OCI-LY3 (cell line): ENCODE measurements at regions not wholly inside any gene's neighbourhood (a gene's known extent, or its start where the extent isn't known, plus 50 kb on each side); places are given as distances from the start of the nearest gene placed in this dataset.

Source experiments
- H2AFZ ChIP-seq: fragments of 200-600, 300-600 bp; shearing (Covaris generic); 2 replicates; pipeline ENCODE4 v1.6.0; 2014; ENCODE audit warnings: antibody characterized with exemption, low read depth, low read length
- H3K27ac ChIP-seq: fragments of 200-600, 300-600 bp; sonication (generic); 2 replicates; pipeline ENCODE4 v1.5.1; 2014; ENCODE audit warnings: mild to moderate bottlenecking, low read length, moderate library complexity, mixed read lengths
- H3K27me3 ChIP-seq: fragments of 200-600, 300-600 bp; sonication (generic); 2 replicates; pipeline ENCODE4 v1.6.1; 2014; ENCODE audit warnings: low read depth, low read length, mixed read lengths
- H3K36me3 ChIP-seq: fragments of 200-600, 300-600 bp; sonication (generic); replicated peaks from 2 replicates; pipeline ENCODE3; 2014; ENCODE audit warnings: low read depth, low read length, mixed read lengths
- H3K4me1 ChIP-seq: fragments of 300-600, 200-600 bp; sonication (generic); 2 replicates; pipeline ENCODE4 v1.6.1; 2014; ENCODE audit warnings: low read length, mixed read lengths
- H3K4me2 ChIP-seq: fragments of 200-600, 300-600 bp; sonication (generic); 2 replicates; pipeline ENCODE4 v1.6.1; 2014; ENCODE audit warnings: low read length, mixed read lengths
- H3K4me3 ChIP-seq: fragments of 300-600, 200-600 bp; sonication (generic); 2 replicates; pipeline ENCODE4 v1.5.1; 2014; ENCODE audit warnings: antibody characterized with exemption, mild to moderate bottlenecking, low read length, moderate library complexity
- H3K79me2 ChIP-seq: fragments of 300-600, 200-600 bp; shearing (Covaris generic); 2 replicates; pipeline ENCODE4 v1.6.1; 2014; ENCODE audit warnings: mild to moderate bottlenecking, low read length, mixed read lengths
- H3K9ac ChIP-seq: fragments of 300-600, 200-600 bp; shearing (Covaris generic); 2 replicates; pipeline ENCODE4 v1.6.0; 2014; ENCODE audit warnings: mild to moderate bottlenecking, low read length, moderate library complexity
- H3K9me3 ChIP-seq: fragments of 200-600, 300-600 bp; shearing (Covaris generic); 2 replicates; pipeline ENCODE4 v1.6.1; 2014; ENCODE audit warnings: low read length, mixed read lengths; ENCODE audit not compliant: insufficient read depth
- H4K20me1 ChIP-seq: fragments of 200-600, 300-600 bp; sonication (generic); 2 replicates; pipeline ENCODE4 v1.6.1; 2016; ENCODE audit warnings: low read length, mixed read lengths; ENCODE audit not compliant: insufficient read depth
- CTCF ChIP-seq: fragments of 200-600, 300-600 bp; sonication (generic); IDR thresholded peaks from 2 replicates; pipeline ENCODE4 v1.5.1; 2014; ENCODE audit warnings: antibody characterized with exemption, low read length, low read depth
- EZH2phosphoT487 ChIP-seq: fragments of 200-600 bp; shearing (Covaris generic); IDR thresholded peaks from 2 replicates; pipeline ENCODE4 v1.6.1; 2018; ENCODE audit warnings: antibody characterized with exemption, mixed run types, low read depth

DNA sequence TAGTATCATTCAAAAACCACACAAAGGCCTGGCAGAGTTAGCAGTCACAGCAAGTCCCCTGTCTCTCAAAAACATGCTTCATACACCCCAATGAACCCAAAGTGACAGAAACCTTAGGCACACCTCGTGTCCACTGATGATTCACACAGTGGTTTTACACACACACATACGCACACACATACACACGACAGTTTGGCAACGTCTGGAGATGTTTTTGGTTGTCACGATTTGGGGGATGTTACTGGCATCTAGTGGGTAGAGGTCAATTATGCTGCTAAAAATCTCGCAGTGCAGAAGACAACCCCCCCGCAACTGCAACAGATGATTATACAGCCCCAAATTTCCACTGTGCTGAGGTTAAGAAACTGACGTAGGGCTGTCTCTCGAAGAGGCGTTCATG is 72.9 kb upstream of the PARD3B start:
- H3K4me3 ChIP-seq = no peak overlapping the region
- no peak overlapping the region for H3K27ac ChIP-seq
- no peak overlapping the region for H3K9ac ChIP-seq
- H3K4me2 ChIP-seq = no peak overlapping the region
- H2AFZ ChIP-seq = no peak overlapping the region
- H3K27me3 ChIP-seq = peaks cover 13% of the 10 kb centered on the region
- no peaks in the 10 kb centered on the region for H3K4me1 ChIP-seq
- no peaks in the 10 kb centered on the region for H3K79me2 ChIP-seq
- no peaks in the 10 kb centered on the region for H3K36me3 ChIP-seq
- no peaks in the 10 kb centered on the region for H4K20me1 ChIP-seq
- TF ChIP-seq CTCF (no peak), EZH2phosphoT487 (no peak)
- H3K9me3 ChIP-seq = no peaks in the 10 kb centered on the region

DNA sequence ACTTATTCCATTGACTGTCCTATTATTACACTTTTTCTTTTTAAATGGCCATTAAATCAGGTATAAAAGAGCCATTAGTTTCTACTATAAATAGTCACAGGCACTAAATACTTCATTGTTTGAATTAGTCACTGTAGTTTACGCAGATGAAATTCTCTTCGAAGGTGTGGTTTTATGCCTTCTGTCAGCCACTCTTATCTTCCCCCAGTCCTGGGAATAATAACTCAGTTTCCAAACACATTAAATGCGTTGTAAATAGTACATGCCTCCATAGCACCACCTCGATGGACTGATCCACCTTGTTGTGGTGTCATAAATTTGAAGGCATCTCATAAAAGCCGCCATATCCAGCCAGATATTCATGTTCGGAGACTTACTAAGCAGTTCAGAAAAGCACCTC is 72.1 kb upstream of the PARD3B start:
- H3K79me2 ChIP-seq = no peaks in the 10 kb centered on the region
- no peaks in the 10 kb centered on the region for H3K9me3 ChIP-seq
- H3K27ac ChIP-seq = no peak overlapping the region
- no peaks in the 10 kb centered on the region for H3K36me3 ChIP-seq
- H3K4me3 ChIP-seq = no peak overlapping the region
- no peak for TF ChIP-seq CTCF
- no peaks in the 10 kb centered on the region for H4K20me1 ChIP-seq
- H3K9ac ChIP-seq = no peak overlapping the region
- H2AFZ ChIP-seq = no peak overlapping the region
- H3K27me3 ChIP-seq = peaks cover 13% of the 10 kb centered on the region
- H3K4me2 ChIP-seq = no peak overlapping the region
- H3K4me1 ChIP-seq = no peaks in the 10 kb centered on the region

DNA sequence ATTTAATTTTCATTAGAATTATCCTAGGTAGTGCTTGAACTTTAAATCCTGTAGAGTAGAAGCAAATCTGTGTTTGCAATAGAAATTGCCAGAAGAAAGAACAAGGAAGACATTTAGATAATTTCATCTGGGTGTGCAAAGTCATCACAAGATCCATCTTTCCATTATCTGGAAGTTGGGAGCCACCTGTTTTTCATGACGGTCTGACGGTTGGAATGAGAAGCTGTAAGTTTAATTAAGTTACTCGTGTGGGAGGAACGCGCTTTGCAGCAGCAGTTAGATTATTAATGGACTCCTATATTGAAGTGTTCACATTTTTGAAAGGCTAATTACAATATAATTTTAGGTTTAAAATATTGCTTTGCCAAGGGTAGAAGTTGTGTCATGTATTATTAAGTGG is 69.9 kb upstream of the PARD3B start:
- H3K27me3 ChIP-seq = no peaks in the 10 kb centered on the region
- no peak overlapping the region for H3K27ac ChIP-seq
- TF ChIP-seq CTCF (no peak), EZH2phosphoT487 (no peak)
- H4K20me1 ChIP-seq = no peaks in the 10 kb centered on the region
- peaks cover 9% of the 10 kb centered on the region for H3K4me1 ChIP-seq
- no peak overlapping the region for H3K4me2 ChIP-seq
- H3K36me3 ChIP-seq = no peaks in the 10 kb centered on the region
- no peaks in the 10 kb centered on the region for H3K79me2 ChIP-seq
- H3K9ac ChIP-seq = no peak overlapping the region
- no peak overlapping the region for H3K4me3 ChIP-seq
- no peak overlapping the region for H2AFZ ChIP-seq
- H3K9me3 ChIP-seq = no peaks in the 10 kb centered on the region

DNA sequence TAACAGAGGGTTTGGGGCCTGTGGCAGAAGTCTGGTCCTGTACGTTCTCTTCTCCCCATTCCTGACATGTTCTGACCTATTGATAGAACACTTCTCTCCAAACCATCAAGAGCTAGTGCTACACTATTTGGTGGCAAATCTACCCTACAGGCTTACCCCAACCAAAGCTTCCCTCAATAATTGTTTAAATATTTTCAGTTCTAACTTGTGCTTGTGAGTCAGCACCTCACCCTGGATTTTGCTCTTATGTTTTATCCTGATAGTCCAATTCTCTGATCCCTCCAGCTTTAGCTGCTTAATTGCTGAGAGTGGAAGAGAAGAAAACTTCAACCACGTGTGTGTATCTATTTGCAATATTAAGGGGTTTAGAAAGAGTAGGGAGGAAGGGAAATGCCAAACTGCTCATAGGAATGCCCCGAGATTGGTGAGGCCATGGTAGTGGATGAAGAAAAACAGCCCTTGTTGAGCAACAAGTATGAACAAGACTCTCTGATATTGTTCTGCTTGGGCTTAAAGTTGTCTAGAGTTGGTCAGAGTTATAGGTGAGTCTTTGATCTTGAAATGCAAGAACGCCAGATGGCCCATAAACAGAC is 67.8 kb upstream of the PARD3B start:
- H3K79me2 ChIP-seq = no peaks in the 10 kb centered on the region
- no peaks in the 10 kb centered on the region for H3K27me3 ChIP-seq
- H3K27ac ChIP-seq = no peak overlapping the region
- H4K20me1 ChIP-seq = no peaks in the 10 kb centered on the region
- H3K4me1 ChIP-seq = peaks cover 9% of the 10 kb centered on the region
- H3K4me3 ChIP-seq = no peak overlapping the region
- H3K9me3 ChIP-seq = no peaks in the 10 kb centered on the region
- H3K36me3 ChIP-seq = no peaks in the 10 kb centered on the region
- H3K9ac ChIP-seq = no peak overlapping the region
- no peak overlapping the region for H2AFZ ChIP-seq
- TF ChIP-seq EZH2phosphoT487 (no peak), CTCF (no peak)
- no peak overlapping the region for H3K4me2 ChIP-seq
